Omental fat pad (tissue), 3 donors: ENCODE measurements at regions not wholly inside any gene's neighbourhood (a gene's known extent, or its start where the extent isn't known, plus 50 kb on each side); places are given as distances from the start of the nearest gene placed in this dataset.

Experiments
- ATAC-seq: fragments of 150-250 bp; one replicate; pipeline ENCODE4 v1.9.1; 2016; ENCODE audit warnings: mild to moderate bottlenecking, moderate library complexity; ENCODE audit not compliant: low FRiP score
- DNase-seq: peaks from one replicate; pipeline ENCODE4 v3.0.0-alpha.2; 2019; ENCODE audit warnings: low spot score
- CTCF ChIP-seq, 3 donors: fragments of 450-650 bp; IDR thresholded peaks; one replicate each; pipeline ENCODE4 v1.5.1; 2016 to 2017; ENCODE audit warnings: antibody characterized with exemption in 3 of 3, mild to moderate bottlenecking in 3 of 3, moderate library complexity in 2 of 3

DNA sequence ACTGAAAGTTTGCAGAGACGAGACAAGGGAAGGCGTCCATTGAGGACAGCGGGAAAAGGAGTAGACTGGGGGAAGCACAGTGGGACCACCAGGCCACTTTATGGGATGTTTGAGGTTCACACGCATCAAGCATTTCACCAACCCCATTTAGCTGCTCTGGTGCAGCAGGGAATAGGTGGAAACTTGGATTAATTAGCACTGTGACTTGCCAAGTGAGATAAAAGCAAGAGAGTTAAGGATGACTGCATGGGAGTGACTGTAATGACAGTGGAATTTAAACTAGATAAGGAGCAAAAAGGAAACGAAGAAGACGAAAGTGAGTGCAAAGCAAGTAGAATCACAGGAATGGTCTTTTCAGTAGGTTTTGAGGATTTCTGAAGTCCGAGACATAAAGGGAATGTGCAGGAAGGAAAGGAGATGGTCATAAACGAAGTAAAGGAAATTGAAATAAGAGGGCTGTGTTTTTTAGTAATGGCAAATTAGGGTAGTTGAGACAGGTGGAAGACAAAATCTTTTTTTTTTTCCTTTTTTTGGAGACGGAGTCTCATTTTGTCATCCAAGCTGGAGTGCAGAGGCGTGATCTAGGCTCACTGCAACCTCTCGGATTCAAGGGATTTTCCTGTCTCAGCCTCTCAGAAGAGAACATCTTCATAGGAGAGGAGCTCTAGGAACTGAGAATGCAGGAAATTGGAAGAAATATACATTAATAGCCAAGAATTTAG lies 119.0 kb upstream of the MAP9 start:
- TF ChIP-seq CTCF (IDR thresholded peaks at IDR 0.05), result no peak
- ATAC-seq (peak; percentile 27), DNase-seq (no peak)

- ATAC-seq, result no peak
Measured at GRCh38 chr4:155494037-155494718, 117.4 kb upstream of the MAP9 start.

DNA sequence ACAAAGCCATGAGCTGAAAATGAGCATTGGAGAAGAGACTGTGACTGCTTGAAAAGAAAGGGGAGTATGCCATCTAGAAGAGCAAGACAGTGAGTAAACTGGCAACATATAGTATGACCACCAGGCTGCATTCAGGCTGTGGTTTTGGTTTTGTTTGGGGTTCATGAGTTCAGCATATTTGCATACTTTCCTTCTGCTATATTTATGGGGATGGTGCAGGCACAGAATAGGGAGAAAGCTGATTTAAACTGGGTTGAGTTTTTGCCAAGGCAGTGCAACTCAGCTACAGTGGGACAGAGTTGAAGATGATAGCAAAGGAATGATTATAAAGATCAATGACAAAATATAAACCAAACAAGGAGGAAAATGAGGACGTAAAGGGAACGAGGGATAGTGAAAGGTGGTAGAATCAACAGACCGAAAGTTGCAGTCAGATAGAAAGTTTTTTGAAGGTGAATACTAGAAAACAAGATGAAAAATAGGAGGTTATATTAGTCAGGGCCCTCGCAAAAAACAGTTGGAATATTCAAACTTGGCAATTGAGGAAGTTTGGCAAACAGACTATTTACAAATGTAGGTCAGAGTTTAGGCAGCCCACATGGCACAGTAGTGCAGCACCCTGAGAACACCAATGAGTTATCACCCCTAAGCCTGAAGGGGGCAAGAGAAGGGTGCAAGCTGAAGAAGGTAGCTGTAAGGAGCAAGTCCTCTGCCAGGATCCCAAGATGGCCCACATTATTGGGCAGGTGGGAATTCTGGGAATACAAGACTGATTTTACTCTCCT lies 114.8 kb upstream of the MAP9 start:
- no peak for TF ChIP-seq CTCF (IDR thresholded peaks at IDR 0.05)
- DNase-seq (no peak), ATAC-seq (no peak)

More at GRCh38 chr4:155494037-155494718, 117.4 kb upstream of the MAP9 start:
- TF ChIP-seq CTCF (IDR thresholded peaks at IDR 0.05), result no peak
- no peak for DNase-seq

GRCh38 chr4:155489271-155489670 lies 112.5 kb upstream of the MAP9 start:
- ATAC-seq (no peak), DNase-seq (no peak)
- TF ChIP-seq CTCF (IDR thresholded peaks at IDR 0.05), result no peak

DNA sequence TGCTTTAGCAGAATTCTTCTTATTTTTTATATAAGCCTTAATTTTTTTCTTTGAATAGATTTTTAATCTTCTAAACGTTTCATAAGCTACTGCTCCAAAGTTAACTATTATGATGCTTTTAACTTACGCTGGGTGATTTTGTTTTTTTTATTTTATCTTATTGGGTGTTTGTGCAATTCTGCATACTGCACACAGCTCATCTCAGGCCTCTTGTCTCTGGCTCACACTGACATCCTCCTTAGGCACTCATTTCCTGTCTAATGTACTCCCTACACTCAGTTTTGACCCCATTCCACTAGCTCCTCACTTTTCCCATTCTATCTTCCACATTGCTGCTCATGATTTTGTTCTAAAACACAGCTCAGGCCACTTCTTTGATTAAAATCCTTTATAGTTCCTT lies 111.9 kb upstream of the MAP9 start:
- no peak for DNase-seq
- no peak for TF ChIP-seq CTCF (IDR thresholded peaks at IDR 0.05)
- ATAC-seq, result no peak

DNA sequence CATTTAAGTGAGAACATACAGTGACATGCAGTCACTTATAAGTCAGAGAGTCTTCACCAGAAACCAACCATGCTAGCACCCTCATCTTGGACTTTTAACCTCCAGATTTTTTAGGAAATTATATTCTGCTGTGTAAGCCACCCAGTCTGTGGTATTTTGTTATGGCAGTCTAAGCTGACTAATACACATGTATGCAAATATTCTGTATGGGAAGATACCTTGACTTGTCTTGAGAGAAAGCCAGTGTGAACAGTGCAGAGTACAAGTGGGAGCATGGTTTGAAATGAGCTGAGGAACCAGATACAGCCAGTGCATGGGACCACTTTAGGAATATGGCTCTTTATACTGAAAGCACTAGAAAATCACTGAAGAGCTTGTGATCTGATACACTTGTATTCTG lies 110.4 kb upstream of the MAP9 start:
- no peak for TF ChIP-seq CTCF (IDR thresholded peaks at IDR 0.05)
- DNase-seq (no peak), ATAC-seq (no peak)
